Activated T-cell treated with anti-CD3 and anti-CD28 coated beads, Interleukin-2, amount 50 U/mL, for 72 hours (primary cell): ENCODE measurements at regions not wholly inside any gene's neighbourhood (a gene's known extent, or its start where the extent isn't known, plus 50 kb on each side); places are given as distances from the start of the nearest gene placed in this dataset.
"Not testable (repeated sequence)": the region's sequence is repeated elsewhere in the genome, so short reads cannot be mapped to it uniquely, and the experiment has no call there.

Experiments used
- ATAC-seq, 2 donors: fragments of 150-1000 bp; cut with Tn5 transposase; replicated peaks in 1 of 2; 2 replicates each; pipeline ENCODE4 v1.10.0; 2021; ENCODE audit warnings: moderate library complexity in 2 of 2, mild to moderate bottlenecking in 1 of 2
- DNase-seq, 2 donors: peaks; one replicate each; pipeline ENCODE4 v3.0.0; 2021 to 2022; ENCODE audit warnings: mixed read lengths in 1 of 2
- H3K27ac Mint-ChIP-seq: one replicate; pipeline ENCODE4 v1.8.0; 2022; ENCODE audit warnings: mild to moderate bottlenecking, moderate library complexity, mixed read lengths
- H3K27me3 Mint-ChIP-seq: one replicate; pipeline ENCODE4 v1.8.0; 2022; ENCODE audit warnings: low read depth, mixed read lengths
- H3K36me3 Mint-ChIP-seq, 2 donors: one replicate each; pipeline ENCODE4 v1.8.0; 2022; ENCODE audit warnings: mixed read lengths in 2 of 2, mild to moderate bottlenecking in 1 of 2; ENCODE audit not compliant: insufficient read depth in 2 of 2
- H3K4me1 Mint-ChIP-seq: one replicate; pipeline ENCODE4 v1.8.0; 2022; ENCODE audit warnings: low read depth, mixed read lengths
- H3K4me3 Mint-ChIP-seq, 2 donors: one replicate each; pipeline ENCODE4 v1.8.0; 2022; ENCODE audit warnings: mild to moderate bottlenecking in 2 of 2, mixed read lengths in 2 of 2, moderate library complexity in 2 of 2
- H3K9me3 Mint-ChIP-seq, 2 donors: one replicate each; pipeline ENCODE4 v1.8.0; 2022; ENCODE audit warnings: mixed read lengths in 2 of 2

DNA sequence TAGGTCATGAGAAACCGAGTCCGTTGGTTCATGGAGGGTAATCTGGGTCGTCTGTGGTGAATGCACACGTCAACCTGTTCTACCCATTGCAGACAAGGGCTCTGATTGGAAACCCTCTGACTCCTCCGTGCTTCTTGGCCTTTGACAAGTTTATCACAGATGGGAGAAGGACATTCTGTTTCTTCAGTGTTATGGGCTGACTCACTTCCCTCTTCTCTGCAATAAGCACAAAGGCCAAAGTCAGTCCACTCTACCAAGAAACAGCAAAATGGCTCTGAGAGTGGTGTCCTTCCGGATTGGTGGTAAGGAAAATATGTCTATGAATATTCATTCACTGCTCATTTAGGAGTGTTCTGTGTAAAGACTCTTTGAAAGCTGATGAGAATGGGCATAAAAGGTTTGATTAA lies 89.3 kb downstream of the FEM1C start:
- H3K4me1 Mint-ChIP-seq, result peaks cover 4% of the 10 kb centered on the region
- H3K27ac Mint-ChIP-seq, result no peak overlapping the region
- H3K36me3 Mint-ChIP-seq, result no peaks in the 10 kb centered on the region
- no peaks in the 10 kb centered on the region for H3K9me3 Mint-ChIP-seq
- peaks cover 20% of the 10 kb centered on the region for H3K27me3 Mint-ChIP-seq
- DNase-seq (no peak), ATAC-seq (peak in 1 of 2 donors; percentile 31)
- no peak overlapping the region for H3K4me3 Mint-ChIP-seq

DNA sequence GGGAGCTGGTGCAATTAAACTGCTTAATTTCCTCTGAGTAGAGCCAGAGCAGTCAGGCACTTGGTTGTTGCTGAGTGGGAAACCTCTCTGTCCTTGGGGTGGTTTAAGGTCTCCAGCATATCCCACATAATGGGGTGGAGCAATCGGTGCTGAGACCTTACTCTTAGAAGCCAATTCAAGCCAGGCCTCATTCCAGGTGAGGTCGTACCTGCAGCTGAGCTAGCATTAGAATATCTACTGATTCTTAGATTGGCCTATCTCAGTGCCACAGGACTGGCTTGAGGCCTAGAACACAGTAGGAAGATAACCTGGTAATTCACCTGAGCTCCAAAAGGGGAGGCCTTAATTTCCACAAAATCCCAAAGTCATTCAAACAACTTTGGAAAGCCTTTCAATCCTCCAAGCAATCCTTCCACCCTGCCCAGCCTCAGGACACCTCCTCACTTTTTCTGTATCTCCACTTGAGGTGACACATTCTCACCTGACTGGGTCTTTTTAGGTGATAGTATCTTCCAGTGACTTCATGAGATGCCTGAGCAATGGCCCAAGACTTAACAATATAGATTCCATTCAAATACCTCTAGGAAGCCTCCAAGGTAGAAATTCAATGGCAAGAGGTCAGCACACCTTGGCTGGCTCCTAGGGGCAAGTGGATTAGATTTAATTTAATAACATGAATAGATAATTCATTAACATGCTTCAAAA lies 91.0 kb downstream of the FEM1C start:
- Mint-ChIP-seq H3K9me3 (no peaks in the 10 kb centered on the region), H3K27me3 (peaks cover 31% of the 10 kb centered on the region), H3K36me3 (no peaks in the 10 kb centered on the region), H3K4me3 (no peak overlapping the region), H3K27ac (no peak overlapping the region), H3K4me1 (peaks cover 5% of the 10 kb centered on the region)
- DNase-seq, result no peak
- no peak for ATAC-seq

- Mint-ChIP-seq H3K4me3 (no peak overlapping the region), H3K9me3 (no peaks in the 10 kb centered on the region), H3K36me3 (no peaks in the 10 kb centered on the region), H3K4me1 (peaks cover 5% of the 10 kb centered on the region), H3K27me3 (peaks cover 37% of the 10 kb centered on the region), H3K27ac (no peak overlapping the region)
- ATAC-seq (no peak), DNase-seq (no peak)
Observed at GRCh38 chr5:115452536-115453235, 91.9 kb downstream of the FEM1C start.

- Mint-ChIP-seq H3K36me3 (no peaks in the 10 kb centered on the region), H3K4me3 (no peak overlapping the region), H3K9me3 (no peaks in the 10 kb centered on the region), H3K4me1 (peaks cover 5% of the 10 kb centered on the region), H3K27ac (no peak overlapping the region), H3K27me3 (peaks cover 43% of the 10 kb centered on the region)
- ATAC-seq (no peak), DNase-seq (no peak)
Observed at GRCh38 chr5:115452083-115452482, 92.5 kb downstream of the FEM1C start.

- DNase-seq (no peak), ATAC-seq (no peak)
- Mint-ChIP-seq H3K27ac (peak overlapping the region; percentile 19), H3K9me3 (peaks cover 2% of the 10 kb centered on the region in 2 donors), H3K27me3 (peaks cover 49% of the 10 kb centered on the region), H3K4me3 (no peak overlapping the region), H3K36me3 (no peaks in the 10 kb centered on the region), H3K4me1 (peaks cover 5% of the 10 kb centered on the region)
Observed at GRCh38 chr5:115450741-115451140, 93.8 kb downstream of the FEM1C start.

GRCh38 chr5:115448630-115449029 lies 95.9 kb downstream of the FEM1C start:
- H3K4me3 Mint-ChIP-seq, H3K9me3 Mint-ChIP-seq, H3K27ac Mint-ChIP-seq, DNase-seq, H3K36me3 Mint-ChIP-seq, H3K4me1 Mint-ChIP-seq, ATAC-seq: not testable (repeated sequence)
- peaks cover 63% of the 10 kb centered on the region for H3K27me3 Mint-ChIP-seq

DNA sequence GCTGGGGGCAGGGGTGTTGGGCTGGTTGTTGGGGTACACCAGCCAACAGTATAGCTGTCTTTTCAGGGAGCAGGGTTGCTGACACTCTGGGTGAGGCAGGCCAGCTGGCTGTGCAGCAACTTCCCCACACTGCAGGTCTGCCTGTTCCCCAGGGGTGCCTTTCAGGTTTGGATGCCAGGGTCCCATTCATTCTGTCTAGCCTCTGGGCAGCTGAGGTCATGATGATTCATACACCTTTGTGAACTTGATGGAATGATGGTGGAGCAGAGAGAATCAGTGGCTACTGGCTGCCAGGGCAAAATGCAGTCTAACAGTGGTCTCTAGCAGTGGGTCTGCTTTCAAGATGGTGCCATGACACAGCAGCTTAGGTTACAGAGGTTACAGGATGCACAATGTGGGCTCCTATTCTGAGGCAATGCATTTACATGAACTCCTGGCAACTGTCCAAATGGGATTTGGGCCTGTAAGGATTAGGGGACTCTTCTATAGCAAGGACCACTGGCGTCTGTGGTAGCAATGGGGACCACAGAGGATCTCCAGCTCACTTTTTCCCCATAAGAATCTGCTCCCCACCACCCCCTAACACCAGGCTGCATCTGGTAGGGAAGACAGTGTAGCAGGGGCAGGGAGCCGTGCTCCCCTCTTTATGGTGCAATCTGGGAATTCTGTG lies 103.7 kb downstream of the FEM1C start:
- H3K9me3 Mint-ChIP-seq, result peaks cover 10 to 13% of the 10 kb centered on the region in 2 donors
- peaks cover 6 to 17% of the 10 kb centered on the region in 2 donors for H3K36me3 Mint-ChIP-seq
- H3K27ac Mint-ChIP-seq, result no peak overlapping the region
- no peak for ATAC-seq
- H3K4me3 Mint-ChIP-seq, result no peak overlapping the region
- no peaks in the 10 kb centered on the region for H3K4me1 Mint-ChIP-seq
- DNase-seq, result no peak
- H3K27me3 Mint-ChIP-seq, result peaks cover 49% of the 10 kb centered on the region

DNA sequence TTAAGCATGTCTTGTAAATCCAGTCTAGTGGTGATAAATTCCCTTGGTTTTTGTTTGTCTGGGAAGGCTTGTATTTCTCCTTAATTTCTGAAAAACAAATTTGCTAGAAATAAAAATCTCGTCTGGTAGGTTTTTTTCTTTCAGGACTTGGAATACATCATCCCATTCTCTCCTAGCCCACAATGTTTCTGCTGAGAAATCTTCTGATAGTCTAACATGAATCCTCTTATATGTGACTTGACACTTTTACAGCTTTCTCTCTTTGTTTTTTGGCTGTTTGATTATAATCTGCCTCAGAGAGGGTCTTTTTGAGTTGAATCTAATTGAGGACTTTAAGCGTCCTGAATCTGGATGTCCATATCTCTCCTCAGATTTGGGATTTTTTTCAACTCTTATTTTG lies 104.9 kb downstream of the FEM1C start:
- peaks cover 6 to 17% of the 10 kb centered on the region in 2 donors for H3K36me3 Mint-ChIP-seq
- H3K4me1 Mint-ChIP-seq, result no peaks in the 10 kb centered on the region
- DNase-seq, result no peak
- no peak for ATAC-seq
- H3K9me3 Mint-ChIP-seq, result peaks cover 10 to 13% of the 10 kb centered on the region in 2 donors
- no peak overlapping the region for H3K4me3 Mint-ChIP-seq
- no peak overlapping the region for H3K27ac Mint-ChIP-seq
- H3K27me3 Mint-ChIP-seq, result peaks cover 49% of the 10 kb centered on the region

DNA sequence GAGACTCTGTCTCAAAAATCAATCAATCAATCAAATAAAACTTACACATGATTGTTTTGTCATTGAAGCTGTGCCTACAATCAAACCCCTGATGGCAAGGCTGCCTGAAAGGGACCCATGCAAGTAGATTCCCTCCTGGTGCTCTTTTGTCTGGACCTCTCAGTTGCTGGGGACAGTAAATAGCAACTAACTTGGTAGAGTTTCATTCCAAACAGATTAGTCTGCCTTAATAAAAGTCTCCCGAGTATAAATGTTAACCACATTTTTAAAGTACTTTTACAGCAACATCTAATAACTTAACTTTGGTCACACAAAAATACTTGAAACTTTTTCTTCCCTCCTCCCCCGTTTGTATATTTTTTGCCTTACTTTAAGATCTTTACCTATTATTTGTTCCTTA lies 105.5 kb downstream of the FEM1C start:
- ATAC-seq (no peak), DNase-seq (no peak)
- H3K4me1 Mint-ChIP-seq, result no peaks in the 10 kb centered on the region
- peaks cover 49% of the 10 kb centered on the region for H3K27me3 Mint-ChIP-seq
- peaks cover 10 to 13% of the 10 kb centered on the region in 2 donors for H3K9me3 Mint-ChIP-seq
- H3K36me3 Mint-ChIP-seq, result peaks cover 6 to 17% of the 10 kb centered on the region in 2 donors
- no peak overlapping the region for H3K27ac Mint-ChIP-seq
- H3K4me3 Mint-ChIP-seq, result no peak overlapping the region

GRCh38 chr5:115435778-115436712 lies 108.5 kb downstream of the FEM1C start:
- DNase-seq (no peak), ATAC-seq (no peak)
- H3K27ac Mint-ChIP-seq, result no peak overlapping the region
- H3K4me1 Mint-ChIP-seq, result no peaks in the 10 kb centered on the region
- peaks cover 62% of the 10 kb centered on the region for H3K27me3 Mint-ChIP-seq
- H3K36me3 Mint-ChIP-seq, result peaks cover 3 to 9% of the 10 kb centered on the region in 2 donors
- H3K4me3 Mint-ChIP-seq, result no peak overlapping the region
- peaks cover 8 to 10% of the 10 kb centered on the region in 2 donors for H3K9me3 Mint-ChIP-seq

DNA sequence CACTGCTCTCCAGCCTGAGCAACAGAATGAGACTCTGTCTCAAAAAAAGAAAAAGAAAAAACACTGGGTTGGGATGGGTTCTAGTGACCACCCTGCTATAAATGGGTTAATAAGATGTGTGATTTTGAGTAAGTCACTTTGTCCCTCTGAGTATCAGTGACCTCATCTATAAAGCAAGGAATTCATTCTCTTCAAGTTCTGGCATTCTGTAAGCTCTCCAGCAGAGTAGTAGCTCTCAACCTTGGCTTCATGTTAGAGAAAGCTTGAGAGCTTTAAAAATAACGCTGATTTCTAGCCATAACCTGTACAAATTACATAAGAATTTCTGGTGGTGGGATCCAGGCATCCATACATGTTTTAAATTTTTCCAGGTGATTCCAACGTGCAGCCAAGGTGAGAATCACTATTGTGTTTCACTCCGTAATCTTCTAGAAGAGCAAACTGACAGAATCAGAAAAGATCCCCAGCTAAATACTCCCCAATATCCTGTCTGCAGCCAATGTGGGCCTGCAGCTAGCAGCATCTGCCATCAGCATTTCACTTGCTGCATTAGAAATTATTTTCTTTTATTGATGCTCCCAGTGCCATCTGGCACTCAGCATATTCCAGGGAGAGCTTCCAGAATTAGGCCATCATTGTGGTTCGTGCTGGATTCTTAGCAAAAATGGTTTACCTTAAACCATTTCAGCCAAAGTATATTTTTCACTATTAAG lies 109.4 kb downstream of the FEM1C start:
- DNase-seq (no peak), ATAC-seq (no peak)
- H3K4me1 Mint-ChIP-seq, result no peaks in the 10 kb centered on the region
- H3K27ac Mint-ChIP-seq, result no peak overlapping the region
- H3K36me3 Mint-ChIP-seq, result peaks cover 3 to 8% of the 10 kb centered on the region in 2 donors
- peaks cover 6 to 7% of the 10 kb centered on the region in 2 donors for H3K9me3 Mint-ChIP-seq
- H3K27me3 Mint-ChIP-seq, result peaks cover 61% of the 10 kb centered on the region
- H3K4me3 Mint-ChIP-seq, result no peak overlapping the region

DNA sequence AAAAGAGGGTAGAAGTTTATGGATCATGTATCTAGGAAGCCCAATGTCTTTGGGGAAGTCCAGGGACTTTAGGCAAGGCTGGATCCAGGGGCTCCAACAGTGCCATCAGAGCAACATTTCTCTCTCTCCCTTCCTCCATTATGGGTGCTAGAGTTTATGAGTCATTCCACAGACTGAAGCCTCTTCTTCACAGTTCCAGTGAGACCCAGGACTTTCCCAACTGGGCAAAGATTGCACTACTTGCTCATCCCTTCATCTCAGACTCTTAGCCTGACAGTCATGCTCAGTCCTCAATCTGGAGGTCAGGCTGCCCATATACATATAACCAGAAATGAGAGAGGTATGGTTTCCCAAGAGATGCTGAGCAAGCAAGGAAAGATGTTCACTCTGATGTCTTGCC lies 110.7 kb downstream of the FEM1C start:
- H3K27me3 Mint-ChIP-seq, result peaks cover 53% of the 10 kb centered on the region
- H3K27ac Mint-ChIP-seq, result no peak overlapping the region
- peaks cover 2 to 4% of the 10 kb centered on the region in 2 donors for H3K9me3 Mint-ChIP-seq
- ATAC-seq (no peak), DNase-seq (no peak)
- H3K36me3 Mint-ChIP-seq, result peaks cover 0 to 4% of the 10 kb centered on the region in 2 donors
- no peak overlapping the region for H3K4me3 Mint-ChIP-seq
- no peaks in the 10 kb centered on the region for H3K4me1 Mint-ChIP-seq
